ENCODE measurements at regions not wholly inside any gene's neighbourhood (a gene's known extent, or its start where the extent isn't known, plus 50 kb on each side); places are given as distances from the start of the nearest gene placed in this dataset.

DNA sequence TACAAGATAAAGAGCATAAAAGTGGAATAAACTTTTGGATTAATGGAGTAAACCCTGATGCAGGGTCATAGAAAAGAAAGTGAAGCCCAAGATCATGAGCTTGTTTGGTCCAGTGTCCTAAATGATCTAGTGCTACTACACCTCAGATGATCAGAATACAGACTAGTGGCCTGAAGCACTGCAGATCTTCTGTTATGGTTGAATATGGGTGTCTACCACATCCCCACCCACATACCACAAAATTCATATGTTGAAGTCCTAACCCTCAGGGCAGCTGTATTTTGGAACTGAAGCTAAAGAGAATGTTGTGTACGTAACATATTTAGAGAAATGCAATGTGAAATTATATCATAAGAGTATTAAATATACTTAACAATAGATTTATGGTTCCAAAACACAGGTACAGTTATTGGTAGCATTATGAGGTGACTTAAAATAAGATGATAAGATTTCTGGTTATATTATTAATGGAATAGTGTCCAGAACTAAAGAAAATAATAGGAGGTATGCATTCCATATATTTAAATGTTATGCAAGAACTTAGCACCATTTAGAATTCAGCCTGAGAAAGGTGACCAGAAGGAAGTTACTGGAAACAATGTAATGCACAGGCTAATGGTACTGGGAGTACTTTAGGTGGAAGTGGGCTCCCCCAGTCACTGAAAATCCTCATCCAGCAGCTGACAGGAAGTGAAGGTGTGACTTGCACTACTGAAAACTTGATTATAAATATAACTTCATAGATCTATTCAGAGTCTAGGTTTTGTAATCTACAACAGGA lies 1155.1 kb downstream of the TAF11L14 start:
- Histone ChIP-seq H2BK15ac (ENCODE audit: low read depth, low read length) (no peak overlapping the region), H3K9ac (ENCODE audit: extremely low read depth, insufficient read length, low read length) (no peak overlapping the region), H3K14ac (ENCODE audit: insufficient read depth, low read length) (no peak overlapping the region), H2AFZ (ENCODE audit: low read length) (no peak overlapping the region), H3K27me3 (ENCODE audit: insufficient read depth, low read length) (no peaks in the 10 kb centered on the region), H4K20me1 (ENCODE audit: control insufficient read depth, insufficient read depth, insufficient read length) (no peaks in the 10 kb centered on the region), H3K4me2 (ENCODE audit: insufficient read depth, insufficient read length, low read length) (no peak overlapping the region), H3K79me2 (ENCODE audit: insufficient read depth, low read length) (no peaks in the 10 kb centered on the region), H3T11ph (ENCODE audit: low read length) (no peak overlapping the region), H3K4ac (ENCODE audit: low read depth, low read length) (no peak overlapping the region), H4K91ac (ENCODE audit: insufficient read length, low read depth, low read length) (no peak overlapping the region), H2BK5ac (ENCODE audit: insufficient read length, low read length) (no peak overlapping the region), H3K9me3 (ENCODE audit: control insufficient read depth, low read depth, low read length) (no peaks in the 10 kb centered on the region), H4K5ac (ENCODE audit: insufficient read length, low read depth, low read length) (no peak overlapping the region), H2BK20ac (ENCODE audit: low read depth, low read length, poor library complexity, severe bottlenecking) (no peak overlapping the region), H2BK12ac (ENCODE audit: insufficient read length, low read depth, low read length) (no peak overlapping the region), H3K79me1 (ENCODE audit: insufficient read depth, low read depth, low read length, poor library complexity, severe bottlenecking) (no peaks in the 10 kb centered on the region), H2AK5ac (ENCODE audit: insufficient read length, low read length) (no peak overlapping the region), H2BK120ac (ENCODE audit: low read depth, low read length, poor library complexity, severe bottlenecking) (no peak overlapping the region), H3K23ac (ENCODE audit: insufficient read length, low read depth, low read length) (no peak overlapping the region), H4K8ac (replicated peaks; ENCODE audit: insufficient read length, low read depth, low read length) (no peak overlapping the region), H3K27ac (ENCODE audit: insufficient read length, low read depth, low read length) (no peak overlapping the region), H3K23me2 (ENCODE audit: insufficient read length, low read depth, low read length, poor library complexity, severe bottlenecking) (no peaks in the 10 kb centered on the region), H3K56ac (ENCODE audit: insufficient read length, low read depth, low read length) (no peak overlapping the region), H3K4me1 (ENCODE audit: insufficient read depth, low read length) (no peaks in the 10 kb centered on the region), H3K18ac (ENCODE audit: insufficient read length, low read depth, low read length) (no peak overlapping the region)
- Mint-ChIP-seq H3K4me1 (peaks cover 0 to 4% of the 10 kb centered on the region in 2 experiments; a peak in 2 of 4 replicates), H3K9me3 (no peaks in the 10 kb centered on the region; a peak in 1 of 5 replicates), H3K4me3 (no peak overlapping the region), H3K27me3 (ENCODE audit: low read depth) (no peaks in the 10 kb centered on the region), H3K36me3 (ENCODE audit: insufficient read depth in 1 of 3, low read depth in 3 of 3) (peaks cover 1 to 10% (median 5%) of the 10 kb centered on the region in 3 experiments; a peak in 5 of 7 replicates), H3K27ac (no peak overlapping the region)
- no CpG with 5 or more reads among the region's 1 CpG for WGBS (ENCODE audit: extremely low coverage, insufficient read length, low lambda C conversion rate)
- TF ChIP-seq, protein P1, sequence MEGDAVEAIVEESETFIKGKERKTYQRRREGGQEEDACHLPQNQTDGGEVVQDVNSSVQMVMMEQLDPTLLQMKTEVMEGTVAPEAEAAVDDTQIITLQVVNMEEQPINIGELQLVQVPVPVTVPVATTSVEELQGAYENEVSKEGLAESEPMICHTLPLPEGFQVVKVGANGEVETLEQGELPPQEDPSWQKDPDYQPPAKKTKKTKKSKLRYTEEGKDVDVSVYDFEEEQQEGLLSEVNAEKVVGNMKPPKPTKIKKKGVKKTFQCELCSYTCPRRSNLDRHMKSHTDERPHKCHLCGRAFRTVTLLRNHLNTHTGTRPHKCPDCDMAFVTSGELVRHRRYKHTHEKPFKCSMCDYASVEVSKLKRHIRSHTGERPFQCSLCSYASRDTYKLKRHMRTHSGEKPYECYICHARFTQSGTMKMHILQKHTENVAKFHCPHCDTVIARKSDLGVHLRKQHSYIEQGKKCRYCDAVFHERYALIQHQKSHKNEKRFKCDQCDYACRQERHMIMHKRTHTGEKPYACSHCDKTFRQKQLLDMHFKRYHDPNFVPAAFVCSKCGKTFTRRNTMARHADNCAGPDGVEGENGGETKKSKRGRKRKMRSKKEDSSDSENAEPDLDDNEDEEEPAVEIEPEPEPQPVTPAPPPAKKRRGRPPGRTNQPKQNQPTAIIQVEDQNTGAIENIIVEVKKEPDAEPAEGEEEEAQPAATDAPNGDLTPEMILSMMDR (conservative IDR thresholded peaks at IDR 0.05) = no peak
- no peak for DNase-seq

Data from H9 (cell line).